ENCODE measurements at regions not wholly inside any gene's neighbourhood (a gene's known extent, or its start where the extent isn't known, plus 50 kb on each side); places are given as distances from the start of the nearest gene placed in this dataset.
A peak's percentile ranks its signal among the peaks of the same experiment; 100 is the strongest.
"Not testable (repeated sequence)": the region's sequence is repeated elsewhere in the genome, so short reads cannot be mapped to it uniquely, and the experiment has no call there.

GRCh38 chr3:34575776-34576175, 777.3 kb downstream of the PDCD6IP start:
- DNase-seq (ENCODE audit: low read depth in 4 of 4, low spot score in 1 of 4) = no peak

DNA sequence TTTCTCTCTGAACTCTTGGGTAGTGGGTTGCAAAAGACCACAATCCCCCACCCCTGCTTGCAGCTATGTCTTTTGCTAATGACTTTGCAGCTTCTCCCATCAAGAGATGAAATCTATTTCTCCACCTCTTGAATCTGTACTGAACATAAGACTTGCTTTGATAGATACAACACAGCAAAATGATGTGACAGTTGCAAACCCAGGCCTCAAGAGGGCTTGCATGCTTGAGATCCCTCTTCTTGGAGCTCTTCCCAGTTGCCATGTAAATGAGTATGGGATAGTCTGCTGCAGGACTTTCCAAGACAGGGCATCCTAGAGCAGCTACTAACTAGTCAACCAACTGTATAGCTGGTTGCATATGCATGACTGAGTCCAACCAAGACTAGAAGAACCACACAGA, 783.6 kb downstream of the PDCD6IP start:
- DNase-seq (ENCODE audit: low read depth in 4 of 4, low spot score in 1 of 4) = no peak

DNA sequence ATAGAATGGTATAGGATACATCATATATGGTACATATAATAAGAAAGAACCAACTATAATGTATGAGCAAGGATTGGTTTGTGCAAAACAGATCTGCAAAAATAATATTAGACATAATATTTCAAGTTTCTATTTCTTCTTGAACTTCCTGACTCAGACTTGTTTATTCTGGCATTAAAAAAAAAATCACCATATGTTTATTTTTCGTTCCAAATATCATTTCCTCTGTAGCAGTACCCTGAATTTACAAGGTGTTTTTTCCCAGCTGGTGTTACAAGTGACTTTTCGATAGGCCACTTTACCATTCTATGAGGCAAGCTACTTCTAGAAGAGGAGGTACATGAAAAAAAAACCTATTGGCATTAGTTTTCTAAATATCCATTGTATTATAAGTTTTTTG, 785.0 kb downstream of the PDCD6IP start:
- DNase-seq (ENCODE audit: low read depth in 4 of 4, low spot score in 1 of 4) = no peak

DNA sequence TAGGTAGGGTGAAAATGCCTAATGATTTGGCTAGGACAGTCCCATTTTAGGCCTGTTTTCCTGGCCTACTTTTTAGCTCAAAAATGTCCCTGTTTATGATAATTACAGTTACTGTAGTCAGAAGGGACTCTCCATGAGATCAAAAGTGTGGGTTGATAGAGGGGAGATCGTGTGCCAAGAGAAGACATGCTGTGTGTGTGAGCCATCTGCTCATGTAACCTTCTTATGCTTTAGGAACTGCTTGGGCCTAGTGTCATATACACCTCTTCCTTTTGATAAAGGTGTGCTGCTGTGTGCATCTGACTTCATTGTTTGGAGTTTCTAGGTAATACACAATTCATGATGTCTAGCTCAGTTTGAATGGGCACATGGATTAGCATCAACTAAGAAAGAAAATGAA, 786.5 kb downstream of the PDCD6IP start:
- no peak for DNase-seq (ENCODE audit: low read depth in 4 of 4, low spot score in 1 of 4)

DNA sequence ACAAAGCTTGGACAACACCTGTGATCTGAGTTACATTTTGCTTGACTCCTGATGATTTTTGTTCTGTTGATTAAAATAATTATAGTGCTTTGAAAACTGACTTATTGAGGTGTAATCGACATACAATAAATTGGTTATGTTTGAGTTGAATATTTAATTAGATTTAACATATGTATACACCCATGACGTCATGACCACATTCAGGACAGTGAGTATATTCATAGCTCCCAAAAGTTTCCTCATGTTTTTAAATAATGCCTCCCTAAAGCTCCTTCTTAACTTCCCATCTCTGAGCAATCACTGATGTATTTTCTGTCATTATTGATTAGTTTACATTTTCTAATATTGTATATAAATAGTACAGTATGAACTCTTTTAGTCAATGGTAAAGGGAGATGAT, 801.2 kb downstream of the PDCD6IP start:
- DNase-seq (ENCODE audit: low read depth in 4 of 4, low spot score in 1 of 4) = no peak

GRCh38 chr3:34619990-34620389, 821.6 kb downstream of the PDCD6IP start:
- no peak for DNase-seq (ENCODE audit: low read depth in 4 of 4, low spot score in 1 of 4)

GRCh38 chr3:34626699-34627098, 828.3 kb downstream of the PDCD6IP start:
- DNase-seq (ENCODE audit: low read depth in 4 of 4, low spot score in 1 of 4) = no peak

DNA sequence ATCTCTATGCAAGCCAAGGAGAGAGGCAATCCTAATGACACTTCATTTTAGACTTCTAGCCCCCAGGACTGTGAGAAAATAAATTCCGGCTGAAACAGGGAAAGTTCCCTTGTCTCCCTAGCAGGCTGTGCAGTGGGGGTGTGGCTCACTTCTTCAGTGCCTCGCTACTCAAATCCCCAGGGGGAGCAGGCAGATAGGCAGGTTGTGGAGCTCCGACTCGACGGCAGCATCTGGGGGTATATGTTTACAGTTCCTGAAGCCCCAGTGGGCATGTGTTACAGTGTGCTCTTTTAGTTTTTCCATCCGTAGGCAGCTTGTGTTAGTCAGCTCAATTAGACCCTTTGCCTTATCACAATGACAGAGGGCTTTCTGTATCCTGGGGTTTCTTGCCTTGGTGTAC, 836.5 kb downstream of the PDCD6IP start:
- no peak for DNase-seq (ENCODE audit: low read depth in 4 of 4, low spot score in 1 of 4)

DNA sequence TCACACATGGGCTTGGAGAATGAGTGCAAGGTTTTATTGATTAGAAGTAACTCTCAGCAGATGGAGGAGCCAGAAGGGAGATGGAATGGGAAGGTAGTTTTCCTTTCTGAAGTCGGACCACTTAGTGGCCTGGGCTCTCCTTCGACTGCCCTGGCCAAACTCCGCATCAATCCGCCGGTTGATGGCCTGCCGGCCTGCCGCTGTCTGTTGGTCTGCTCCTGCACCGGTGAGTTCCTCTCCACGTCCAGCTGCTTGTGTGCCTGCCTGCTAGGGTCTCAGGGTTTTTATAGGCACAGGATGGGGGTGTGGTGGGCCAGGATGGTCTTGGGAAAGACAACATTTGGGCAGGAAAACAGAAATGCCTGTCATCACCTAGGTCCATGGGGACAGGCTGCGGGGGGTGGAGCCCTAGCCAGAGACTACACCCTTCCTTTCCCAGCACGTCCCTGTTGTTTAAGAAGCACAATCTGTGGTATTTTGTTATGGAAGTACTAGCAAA, 837.0 kb downstream of the PDCD6IP start:
- no peak for DNase-seq (ENCODE audit: low read depth in 4 of 4, low spot score in 1 of 4)

DNA sequence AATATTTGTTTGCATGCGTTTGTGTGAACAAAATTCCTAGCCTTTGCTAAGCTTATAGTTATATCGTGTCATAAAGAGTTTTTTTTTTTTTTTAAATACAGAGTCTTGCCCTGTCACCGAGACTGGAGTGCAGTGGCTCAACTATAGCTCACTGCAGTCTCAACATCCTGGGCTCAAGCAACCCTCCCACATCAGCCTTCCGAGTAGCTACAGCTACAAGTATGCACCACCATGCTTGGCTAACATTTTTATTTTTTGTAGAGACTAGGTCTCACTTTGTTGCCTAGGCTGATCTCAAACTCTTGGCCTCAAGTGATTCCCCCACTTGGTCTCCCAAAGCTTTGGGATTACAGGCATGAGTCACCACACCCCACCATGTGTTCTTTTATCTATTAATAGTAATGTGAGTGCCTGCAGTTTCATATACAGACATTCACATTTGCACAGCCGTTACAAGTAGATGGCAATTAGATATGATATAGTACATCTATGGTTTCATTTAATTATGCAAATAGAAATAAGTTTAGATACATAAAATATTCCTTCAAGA, 848.6 kb downstream of the PDCD6IP start:
- no peak for DNase-seq (ENCODE audit: low read depth in 4 of 4, low spot score in 1 of 4)

DNA sequence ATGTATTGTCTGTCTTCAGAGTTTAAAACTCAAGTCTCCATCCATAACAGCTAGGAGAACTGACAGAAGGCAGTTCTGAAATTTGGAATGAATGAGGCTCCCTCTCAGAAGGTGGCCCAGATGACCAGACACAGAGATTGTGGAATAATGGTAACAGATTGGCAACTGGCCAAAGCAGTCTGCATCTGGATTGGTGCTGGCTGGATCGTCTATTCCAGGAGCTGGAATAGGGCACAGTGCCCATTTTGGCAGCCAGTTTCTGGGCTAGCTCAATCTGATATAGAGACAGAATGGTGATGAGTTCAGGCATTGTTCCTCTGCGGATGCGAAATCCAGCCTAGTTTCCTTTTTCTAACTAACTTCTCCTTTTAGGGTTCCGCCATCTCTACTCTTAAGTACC, 851.7 kb downstream of the PDCD6IP start:
- no peak for DNase-seq (ENCODE audit: low read depth in 4 of 4, low spot score in 1 of 4)

DNA sequence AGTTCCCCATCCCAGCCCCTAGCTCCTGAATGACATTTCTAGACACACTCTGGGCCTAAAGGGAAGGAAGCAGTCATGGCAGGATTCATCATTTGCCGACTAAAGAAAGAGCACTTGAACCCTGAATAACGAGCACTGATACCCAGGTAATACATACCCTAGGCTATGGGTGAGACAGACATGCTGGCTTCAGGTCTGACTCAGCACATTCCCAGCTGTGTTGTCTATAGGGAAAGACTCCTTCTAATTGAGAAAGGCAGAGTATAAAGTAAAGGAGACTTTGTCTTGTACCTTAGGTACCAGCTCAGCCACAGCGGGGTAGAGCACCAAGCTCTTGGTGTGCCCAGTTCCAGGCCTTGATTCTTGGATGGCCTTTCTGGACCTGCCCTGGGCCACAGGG, 870.5 kb downstream of the PDCD6IP start:
- no peak for DNase-seq (ENCODE audit: low read depth in 4 of 4, low spot score in 1 of 4)

GRCh38 chr3:34669490-34669889, 871.1 kb downstream of the PDCD6IP start:
- DNase-seq (ENCODE audit: low read depth in 4 of 4, low spot score in 1 of 4) = no peak

- DNase-seq (ENCODE audit: low read depth in 4 of 4, low spot score in 1 of 4) = no peak
These were observed 877.1 kb downstream of the PDCD6IP start for GRCh38 chr3:34675383-34676120.

DNA sequence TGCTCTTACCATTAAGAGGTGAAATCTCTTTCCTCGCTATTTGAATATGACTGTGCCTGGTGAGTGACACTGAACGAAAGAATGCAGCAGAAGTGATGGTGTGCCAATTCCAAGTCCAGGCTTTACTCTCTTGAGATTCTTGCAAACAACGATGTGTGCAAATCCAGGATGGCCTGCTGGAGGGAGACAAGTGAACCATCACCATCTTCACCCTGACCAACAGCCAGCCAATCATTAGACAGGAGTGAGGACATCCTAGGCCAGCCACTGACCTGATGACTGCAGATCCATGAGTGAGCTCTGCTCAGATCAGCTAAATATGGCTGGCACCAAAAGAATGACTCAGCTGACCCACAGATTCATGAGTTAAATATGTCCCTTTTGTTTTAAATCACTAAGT, 878.0 kb downstream of the PDCD6IP start:
- DNase-seq (ENCODE audit: low read depth in 4 of 4, low spot score in 1 of 4) = no peak

DNA sequence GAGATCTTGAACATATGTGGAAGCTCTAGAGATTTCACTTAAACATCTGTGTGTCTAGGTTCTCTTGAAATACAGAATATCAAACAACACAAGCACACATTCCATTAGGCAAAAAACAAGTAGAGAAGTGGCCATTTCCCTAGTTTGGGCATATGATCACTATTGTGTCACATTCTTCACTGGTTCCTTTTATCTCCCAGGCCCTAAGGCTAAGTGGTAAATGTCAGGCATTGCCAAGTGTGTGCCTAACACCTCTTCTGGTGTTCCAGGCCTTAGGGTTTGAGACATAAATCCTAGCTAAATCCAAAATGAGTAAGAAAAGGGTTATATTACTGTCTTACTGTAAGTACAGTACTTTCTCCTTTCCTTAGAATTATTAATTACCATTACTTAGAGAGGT, 880.1 kb downstream of the PDCD6IP start:
- DNase-seq (ENCODE audit: low read depth in 4 of 4, low spot score in 1 of 4) = no peak

DNA sequence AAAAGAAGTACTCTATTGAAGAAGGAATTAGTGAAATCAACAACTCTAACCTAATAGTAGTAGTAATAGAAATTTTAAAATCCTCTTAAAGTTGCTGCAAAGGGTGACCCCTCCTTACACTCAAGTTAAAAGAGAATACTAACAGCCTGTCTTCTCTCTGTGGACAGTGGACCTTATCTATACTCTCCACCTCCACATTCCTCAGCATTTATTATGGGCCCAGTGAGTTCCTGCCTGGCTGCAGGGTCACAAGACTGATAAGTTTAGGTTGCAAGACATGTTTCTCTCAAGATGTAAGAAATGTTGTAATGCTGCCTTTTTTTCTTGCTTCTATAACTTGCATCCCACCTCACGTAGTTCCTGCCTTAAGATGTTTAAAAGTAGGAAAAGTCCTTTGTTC, 880.6 kb downstream of the PDCD6IP start:
- DNase-seq (ENCODE audit: low read depth in 4 of 4, low spot score in 1 of 4) = not testable (repeated sequence)

DNA sequence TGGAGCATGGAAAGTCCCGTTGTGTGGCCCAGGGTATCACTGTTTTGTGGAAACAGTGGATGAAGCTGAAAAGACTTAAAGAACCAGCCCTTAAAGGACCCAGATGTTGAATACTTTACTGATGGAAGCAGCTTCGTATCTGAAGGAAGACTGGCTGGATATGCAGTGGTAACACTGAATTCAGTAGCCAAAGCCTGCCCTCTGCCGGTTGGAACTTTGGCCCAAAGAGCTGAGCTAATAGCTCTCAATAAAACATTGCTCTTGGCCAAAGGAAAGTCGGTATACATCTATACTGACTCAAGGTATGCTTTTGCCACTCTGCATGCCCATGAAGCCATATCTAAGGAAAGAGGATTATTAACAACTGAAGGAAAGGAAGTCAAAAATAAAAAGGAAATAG, 885.4 kb downstream of the PDCD6IP start:
- peak in 1 of 4 experiments; percentile 7 for DNase-seq (ENCODE audit: low read depth in 4 of 4, low spot score in 1 of 4)

GRCh38 chr3:34686541-34686940, 888.1 kb downstream of the PDCD6IP start:
- no peak for DNase-seq (ENCODE audit: low read depth in 4 of 4, low spot score in 1 of 4)

DNA sequence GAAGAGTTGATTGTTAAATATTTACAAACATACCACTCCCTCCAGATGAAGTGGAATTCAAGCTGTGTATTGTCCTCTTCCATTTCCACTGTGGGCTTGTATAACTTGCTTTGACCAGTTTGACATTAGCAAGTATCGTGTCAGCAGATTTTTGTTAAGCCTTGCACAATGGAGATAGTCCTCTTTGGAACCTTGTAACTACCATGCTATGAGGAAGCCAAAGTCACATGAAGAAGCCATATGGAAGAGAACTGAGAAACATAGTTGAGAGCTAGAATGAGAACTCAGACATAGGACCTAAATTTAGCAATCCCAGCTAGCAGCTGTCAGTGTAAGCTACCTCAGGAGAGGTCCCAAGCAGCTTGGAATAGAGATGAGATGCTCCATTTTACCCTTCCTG, 889.2 kb downstream of the PDCD6IP start:
- DNase-seq (ENCODE audit: low read depth in 4 of 4, low spot score in 1 of 4) = no peak

DNA sequence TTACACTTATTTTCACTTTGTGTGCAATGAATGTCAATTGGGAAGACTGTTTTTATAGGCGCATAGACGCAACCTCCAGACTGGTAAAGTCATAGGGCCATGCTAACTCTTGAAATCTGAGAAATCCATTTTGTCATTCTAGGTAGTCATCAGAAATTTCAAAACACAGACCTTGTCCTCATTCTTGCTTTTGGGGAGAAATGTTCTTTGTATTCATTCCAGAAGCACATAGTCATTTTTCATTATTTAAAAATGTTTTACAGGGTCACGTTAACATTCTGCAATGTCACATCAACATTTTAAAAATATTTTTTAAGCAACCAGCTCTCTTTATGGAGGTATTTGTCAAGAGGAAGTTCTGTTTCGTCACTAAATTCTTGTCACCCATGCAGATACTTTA, 898.4 kb downstream of the PDCD6IP start:
- no peak for DNase-seq (ENCODE audit: low read depth in 4 of 4, low spot score in 1 of 4)

GRCh38 chr3:34703053-34703452, 904.6 kb downstream of the PDCD6IP start:
- no peak for DNase-seq (ENCODE audit: low read depth in 4 of 4, low spot score in 1 of 4)

- no peak for DNase-seq (ENCODE audit: low read depth in 4 of 4, low spot score in 1 of 4)
These were observed 914.3 kb upstream of the ARPP21 start for GRCh38 chr3:34724916-34725499.
